ENCODE measurements at regions not wholly inside any gene's neighbourhood (a gene's known extent, or its start where the extent isn't known, plus 50 kb on each side); places are given as distances from the start of the nearest gene placed in this dataset.

DNA sequence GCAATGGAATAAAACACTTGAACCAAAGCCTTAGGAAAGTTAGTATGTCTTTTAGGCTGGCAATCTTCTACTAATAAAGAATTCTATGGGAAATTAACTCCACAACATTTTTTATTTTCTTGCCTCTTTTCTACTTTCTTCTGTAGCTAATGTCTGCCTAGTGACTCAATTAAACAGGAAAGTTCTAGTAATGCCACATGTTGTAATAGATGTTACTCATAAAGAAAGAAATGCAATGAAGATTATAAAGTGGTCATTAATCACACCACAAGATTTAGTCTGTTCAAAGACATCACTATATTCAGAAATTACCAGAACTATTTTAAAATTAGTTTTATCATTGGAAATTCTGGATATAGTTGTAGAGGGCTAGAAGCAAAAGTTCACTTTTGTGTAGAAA, 329.7 kb downstream of the SI start:
- TF ChIP-seq, protein P1, sequence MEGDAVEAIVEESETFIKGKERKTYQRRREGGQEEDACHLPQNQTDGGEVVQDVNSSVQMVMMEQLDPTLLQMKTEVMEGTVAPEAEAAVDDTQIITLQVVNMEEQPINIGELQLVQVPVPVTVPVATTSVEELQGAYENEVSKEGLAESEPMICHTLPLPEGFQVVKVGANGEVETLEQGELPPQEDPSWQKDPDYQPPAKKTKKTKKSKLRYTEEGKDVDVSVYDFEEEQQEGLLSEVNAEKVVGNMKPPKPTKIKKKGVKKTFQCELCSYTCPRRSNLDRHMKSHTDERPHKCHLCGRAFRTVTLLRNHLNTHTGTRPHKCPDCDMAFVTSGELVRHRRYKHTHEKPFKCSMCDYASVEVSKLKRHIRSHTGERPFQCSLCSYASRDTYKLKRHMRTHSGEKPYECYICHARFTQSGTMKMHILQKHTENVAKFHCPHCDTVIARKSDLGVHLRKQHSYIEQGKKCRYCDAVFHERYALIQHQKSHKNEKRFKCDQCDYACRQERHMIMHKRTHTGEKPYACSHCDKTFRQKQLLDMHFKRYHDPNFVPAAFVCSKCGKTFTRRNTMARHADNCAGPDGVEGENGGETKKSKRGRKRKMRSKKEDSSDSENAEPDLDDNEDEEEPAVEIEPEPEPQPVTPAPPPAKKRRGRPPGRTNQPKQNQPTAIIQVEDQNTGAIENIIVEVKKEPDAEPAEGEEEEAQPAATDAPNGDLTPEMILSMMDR (IDR thresholded peaks at IDR 0.05), result no peak
- TF ChIP-seq POLR2A (IDR thresholded peaks at IDR 0.05), result no peak
- no peak for TF ChIP-seq POLR2AphosphoS5 (IDR thresholded peaks at IDR 0.05)

Measured in gastroesophageal sphincter (tissue), 3 donors.